SK-N-MC (cell line): ENCODE measurements at regions not wholly inside any gene's neighbourhood (a gene's known extent, or its start where the extent isn't known, plus 50 kb on each side); places are given as distances from the start of the nearest gene placed in this dataset.

ENCODE experiments used
- DNase-seq: peaks from one replicate; pipeline ENCODE4 v3.0.0-alpha.2; 2011; ENCODE audit warnings: low read depth, low spot score
- H3K27ac ChIP-seq: fragments of 200-600 bp; sonication (generic); 2 replicates; pipeline ENCODE4 v1.5.1; 2016; ENCODE audit warnings: mixed run types
- H3K36me3 ChIP-seq: fragments of 200-600 bp; sonication (generic); 2 replicates; pipeline ENCODE4 v1.6.1; 2017; ENCODE audit warnings: antibody characterized with exemption, low read length, mixed read lengths; ENCODE audit not compliant: insufficient read depth
- H3K4me3 ChIP-seq: fragments of 200-600 bp; sonication (generic); 2 replicates; pipeline ENCODE4 v1.5.1; 2016
- H3K9ac ChIP-seq: fragments of 200-600 bp; sonication (generic); 2 replicates; pipeline ENCODE4 v1.8.0; 2017; ENCODE audit warnings: mixed run types, mixed read lengths; ENCODE audit not compliant: insufficient read length
- H3K9me3 ChIP-seq: fragments of 200-600 bp; sonication (generic); 2 replicates; pipeline ENCODE4 v1.6.1; 2017; ENCODE audit warnings: low read depth, mild to moderate bottlenecking, antibody characterized with exemption, low read length, moderate library complexity, mixed read lengths
- EZH2 ChIP-seq: fragments of 200-600 bp; sonication (generic); IDR thresholded peaks from one replicate; pipeline ENCODE4 v1.6.1; 2017; ENCODE audit warnings: antibody characterized with exemption
- FOXP2 ChIP-seq: optimal IDR thresholded peaks from 2 replicates; pipeline ENCODE3; 2011; ENCODE audit warnings: mild to moderate bottlenecking, moderate library complexity; ENCODE audit not compliant: insufficient read depth; ENCODE audit errors: extremely low read length, control extremely low read depth
- POLR2AphosphoS5 ChIP-seq: IDR thresholded peaks from 2 replicates; pipeline ENCODE4 v1.6.1; 2012; ENCODE audit warnings: mild to moderate bottlenecking, low read depth, low read length, borderline replicate concordance

DNA sequence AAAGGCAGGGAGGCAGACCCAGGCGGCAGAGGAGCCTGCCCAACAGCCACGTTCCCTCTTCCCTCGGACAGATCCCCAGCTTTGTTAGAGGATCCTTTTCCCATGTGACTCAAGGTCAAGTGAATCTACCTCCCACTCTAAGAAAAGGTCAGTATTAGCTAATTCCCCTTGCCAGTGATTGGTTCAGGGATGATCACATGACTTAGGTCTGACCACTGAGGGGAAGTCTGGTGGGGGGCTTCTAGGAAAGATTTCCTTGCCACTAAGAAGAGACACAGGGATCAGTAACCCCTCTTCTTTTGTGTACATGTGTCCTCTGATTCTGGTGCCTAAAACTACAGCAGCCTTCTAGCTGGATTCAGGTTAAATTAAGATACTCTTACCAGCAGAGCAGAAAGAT is 266.3 kb upstream of the NSMCE3 start:
- no peak for DNase-seq
- no peak overlapping the region for H3K4me3 ChIP-seq
- H3K9ac ChIP-seq: no peak overlapping the region
- H3K27ac ChIP-seq: no peak overlapping the region
- H3K9me3 ChIP-seq: no peaks in the 10 kb centered on the region
- no peaks in the 10 kb centered on the region for H3K36me3 ChIP-seq
- TF ChIP-seq EZH2 (no peak), FOXP2 (no peak), POLR2AphosphoS5 (no peak)

GRCh38 chr15:29534378-29534777 is 264.8 kb upstream of the NSMCE3 start:
- no peaks in the 10 kb centered on the region for H3K9me3 ChIP-seq
- H3K36me3 ChIP-seq: no peaks in the 10 kb centered on the region
- no peak for DNase-seq
- TF ChIP-seq EZH2 (no peak), POLR2AphosphoS5 (no peak), FOXP2 (no peak)
- no peak overlapping the region for H3K27ac ChIP-seq
- no peak overlapping the region for H3K4me3 ChIP-seq
- H3K9ac ChIP-seq: no peak overlapping the region

GRCh38 chr15:29533647-29534046 is 264.0 kb upstream of the NSMCE3 start:
- Histone ChIP-seq H3K27ac (no peak overlapping the region), H3K4me3 (no peak overlapping the region), H3K9me3 (no peaks in the 10 kb centered on the region), H3K36me3 (no peaks in the 10 kb centered on the region), H3K9ac (no peak overlapping the region)
- no peak for DNase-seq
- TF ChIP-seq EZH2 (no peak), POLR2AphosphoS5 (no peak), FOXP2 (no peak)

GRCh38 chr15:29532296-29532695 is 262.7 kb upstream of the NSMCE3 start:
- no peak for DNase-seq
- no peaks in the 10 kb centered on the region for H3K9me3 ChIP-seq

GRCh38 chr15:29530966-29531365 is 261.3 kb upstream of the NSMCE3 start:
- Histone ChIP-seq H3K36me3 (no peaks in the 10 kb centered on the region), H3K9me3 (no peaks in the 10 kb centered on the region), H3K4me3 (no peak overlapping the region), H3K9ac (no peak overlapping the region), H3K27ac (no peak overlapping the region)
- DNase-seq: no peak
- no peak for TF ChIP-seq POLR2AphosphoS5
- TF ChIP-seq FOXP2: no peak
- no peak for TF ChIP-seq EZH2

More at GRCh38 chr15:29532296-29532695, 262.7 kb upstream of the NSMCE3 start:
- H3K27ac ChIP-seq: no peak overlapping the region
- H3K4me3 ChIP-seq: no peak overlapping the region
- H3K36me3 ChIP-seq: no peaks in the 10 kb centered on the region
- no peak for TF ChIP-seq EZH2
- TF ChIP-seq POLR2AphosphoS5: no peak
- TF ChIP-seq FOXP2: no peak
- H3K9ac ChIP-seq: no peak overlapping the region

DNA sequence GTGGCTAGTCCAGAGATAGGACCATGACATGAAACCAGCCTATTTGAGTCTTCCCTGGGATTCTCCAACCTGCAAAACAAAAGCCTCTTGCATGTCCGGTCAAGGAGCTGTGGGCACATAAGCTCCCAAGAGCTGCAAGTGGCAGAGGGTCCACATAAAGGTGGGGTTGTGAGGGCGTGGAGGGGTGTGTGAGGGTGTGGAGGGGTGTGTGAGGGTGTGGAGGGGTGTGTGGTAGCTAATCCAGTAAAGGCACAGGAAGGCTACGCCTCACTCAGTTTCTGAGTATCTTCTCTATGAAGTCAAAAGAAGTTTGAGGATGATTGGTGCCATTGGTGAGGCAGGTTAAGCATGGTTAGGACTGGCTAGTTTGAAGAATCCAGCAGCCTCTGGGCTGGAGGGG is 259.4 kb upstream of the NSMCE3 start:
- Histone ChIP-seq H3K27ac (no peak overlapping the region), H3K4me3 (no peak overlapping the region), H3K9ac (no peak overlapping the region), H3K9me3 (no peaks in the 10 kb centered on the region), H3K36me3 (no peaks in the 10 kb centered on the region)
- DNase-seq: no peak
- TF ChIP-seq EZH2 (no peak), POLR2AphosphoS5 (no peak), FOXP2 (no peak)

DNA sequence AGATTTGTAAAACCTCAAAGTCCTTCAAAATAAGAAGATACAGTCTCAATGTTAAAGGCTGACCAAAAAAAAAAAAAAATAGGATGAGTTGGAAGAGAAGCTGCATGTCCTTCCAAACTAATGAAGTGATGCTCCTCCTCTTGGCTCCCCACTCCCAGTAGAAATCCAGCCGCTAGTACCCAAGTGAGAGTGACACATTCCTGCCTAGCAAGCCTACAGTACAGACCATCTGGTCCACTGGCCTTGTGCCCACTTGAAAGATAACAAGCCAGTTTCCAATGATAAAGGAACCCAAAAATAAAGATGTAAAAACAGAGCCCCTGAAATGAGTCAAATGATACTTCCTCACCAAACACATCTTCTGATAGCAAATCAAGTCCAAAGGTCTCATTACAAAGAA is 258.7 kb upstream of the NSMCE3 start:
- no peaks in the 10 kb centered on the region for H3K36me3 ChIP-seq
- no peak overlapping the region for H3K4me3 ChIP-seq
- no peak for DNase-seq
- no peak for TF ChIP-seq EZH2
- TF ChIP-seq POLR2AphosphoS5: no peak
- TF ChIP-seq FOXP2: no peak
- no peak overlapping the region for H3K27ac ChIP-seq
- no peak overlapping the region for H3K9ac ChIP-seq
- no peaks in the 10 kb centered on the region for H3K9me3 ChIP-seq

DNA sequence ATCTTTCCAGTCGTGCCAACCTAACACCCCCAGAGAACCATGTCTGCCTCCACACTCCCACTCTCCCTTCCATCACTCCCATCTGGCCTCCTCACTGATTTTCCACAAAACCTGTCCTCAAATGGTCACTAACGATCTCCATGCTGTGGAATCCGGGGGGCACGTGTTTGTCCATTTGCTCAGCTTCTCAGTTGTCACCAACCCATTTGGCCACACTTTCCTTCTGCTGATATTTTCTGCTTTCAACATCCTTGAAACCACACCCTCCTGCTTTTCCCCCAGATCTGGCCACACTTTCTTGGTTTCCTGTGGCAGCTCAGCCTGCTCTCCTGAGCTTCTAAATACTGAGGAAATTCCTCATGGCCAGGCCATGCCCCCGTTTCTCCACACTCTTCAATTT is 257.2 kb upstream of the NSMCE3 start:
- no peak for TF ChIP-seq FOXP2
- TF ChIP-seq POLR2AphosphoS5: no peak
- no peak for TF ChIP-seq EZH2
- H3K9ac ChIP-seq: no peak overlapping the region
- H3K4me3 ChIP-seq: no peak overlapping the region
- H3K36me3 ChIP-seq: no peaks in the 10 kb centered on the region
- DNase-seq: no peak
- H3K9me3 ChIP-seq: no peaks in the 10 kb centered on the region
- H3K27ac ChIP-seq: no peak overlapping the region
